ENCODE measurements at regions not wholly inside any gene's neighbourhood (a gene's known extent, or its start where the extent isn't known, plus 50 kb on each side); places are given as distances from the start of the nearest gene placed in this dataset.
A peak's percentile ranks its signal among the peaks of the same experiment; 100 is the strongest.

GRCh38 chr2:74756356-74756890 is 77.5 kb upstream of the HK2 start:
- peaks cover 23% of the 10 kb centered on the region for H3K9me3 Mint-ChIP-seq (ENCODE audit: low read depth)
- H3K36me3 Mint-ChIP-seq (ENCODE audit: low read depth), result peaks cover 11% of the 10 kb centered on the region
- no peak for TF ChIP-seq CTCF (IDR thresholded peaks at IDR 0.05)
- no peak overlapping the region for H3K27ac Mint-ChIP-seq (ENCODE audit: unreplicated experiment)
- DNase-seq (ENCODE audit: low spot score), result no peak
- no peaks in the 10 kb centered on the region for H3K27me3 Mint-ChIP-seq (ENCODE audit: low read depth)
- no peak overlapping the region for H3K4me3 Mint-ChIP-seq (ENCODE audit: unreplicated experiment)
- peaks cover 2% of the 10 kb centered on the region for H3K4me1 Mint-ChIP-seq (ENCODE audit: low read depth)

GRCh38 chr2:74759986-74760385 is 73.9 kb upstream of the HK2 start:
- Mint-ChIP-seq H3K9me3 (ENCODE audit: low read depth) (peaks cover 23% of the 10 kb centered on the region), H3K36me3 (ENCODE audit: low read depth) (peaks cover 11% of the 10 kb centered on the region), H3K4me3 (ENCODE audit: unreplicated experiment) (no peak overlapping the region), H3K27ac (ENCODE audit: unreplicated experiment) (no peak overlapping the region), H3K4me1 (ENCODE audit: low read depth) (peaks cover 19% of the 10 kb centered on the region), H3K27me3 (ENCODE audit: low read depth) (no peaks in the 10 kb centered on the region)
- no peak for DNase-seq (ENCODE audit: low spot score)
- no peak for TF ChIP-seq CTCF (IDR thresholded peaks at IDR 0.05)

DNA sequence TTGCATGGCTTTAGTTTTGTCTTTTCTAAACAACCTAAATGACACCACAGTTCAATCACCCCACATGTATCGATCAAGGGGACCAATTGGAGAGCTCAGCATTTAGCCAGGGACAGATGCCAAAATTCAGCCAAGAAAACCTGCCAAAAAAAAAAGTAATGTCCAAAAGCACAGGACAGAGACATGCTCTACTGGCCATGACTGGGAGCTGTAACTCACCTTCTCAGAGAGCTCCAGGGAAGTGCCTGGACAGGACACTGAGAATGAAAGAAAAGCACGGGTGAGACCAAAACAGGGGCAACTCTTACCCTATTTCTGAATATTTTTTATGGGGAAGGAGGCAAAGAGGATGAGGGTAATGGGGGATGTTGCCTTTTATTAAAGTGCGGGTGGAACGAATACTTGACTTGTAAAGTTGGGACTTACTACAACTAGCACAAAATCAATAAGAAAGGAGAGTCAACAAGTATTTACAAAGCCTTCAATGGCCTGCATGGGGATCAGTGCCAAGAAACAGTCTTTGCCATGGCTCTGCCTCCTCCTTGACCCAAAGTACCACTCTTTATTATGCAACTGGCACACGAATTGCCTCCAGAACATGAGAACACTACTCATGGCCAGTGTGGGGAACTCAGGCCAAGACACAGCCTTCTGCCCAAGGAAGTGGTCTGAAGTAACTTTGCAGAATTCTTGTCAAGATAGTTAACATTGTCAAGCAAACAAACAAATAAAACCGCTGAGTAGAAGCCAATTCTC is 72.9 kb upstream of the HK2 start:
- no peak for TF ChIP-seq CTCF (IDR thresholded peaks at IDR 0.05)
- H3K9me3 Mint-ChIP-seq (ENCODE audit: low read depth), result peaks cover 17% of the 10 kb centered on the region
- no peak overlapping the region for H3K4me3 Mint-ChIP-seq (ENCODE audit: unreplicated experiment)
- H3K4me1 Mint-ChIP-seq (ENCODE audit: low read depth), result peaks cover 23% of the 10 kb centered on the region
- H3K27me3 Mint-ChIP-seq (ENCODE audit: low read depth), result no peaks in the 10 kb centered on the region
- no peak for DNase-seq (ENCODE audit: low spot score)
- H3K27ac Mint-ChIP-seq (ENCODE audit: unreplicated experiment), result no peak overlapping the region
- peaks cover 6% of the 10 kb centered on the region for H3K36me3 Mint-ChIP-seq (ENCODE audit: low read depth)

DNA sequence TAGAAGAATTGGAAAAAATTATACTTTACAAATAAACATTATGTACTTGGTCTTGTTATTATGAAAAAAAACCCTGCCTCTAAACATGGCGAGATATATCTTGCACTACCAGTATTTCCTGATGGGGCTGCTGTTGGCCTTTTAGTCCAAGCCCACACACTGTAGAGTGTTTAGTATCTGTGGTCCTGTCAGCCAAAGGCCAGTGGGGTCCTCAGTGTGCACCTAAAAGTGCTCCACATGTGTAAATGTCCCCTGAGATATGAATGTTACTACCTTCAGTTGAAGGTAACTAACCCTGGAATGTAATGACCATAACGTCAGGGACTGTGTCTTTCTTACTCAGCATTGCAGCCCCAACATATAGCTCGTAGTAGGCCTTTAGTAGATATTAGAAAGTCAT is 71.1 kb upstream of the HK2 start:
- Mint-ChIP-seq H3K4me1 (ENCODE audit: low read depth) (peaks cover 32% of the 10 kb centered on the region), H3K9me3 (ENCODE audit: low read depth) (peaks cover 12% of the 10 kb centered on the region), H3K4me3 (ENCODE audit: unreplicated experiment) (no peak overlapping the region), H3K36me3 (ENCODE audit: low read depth) (peaks cover 2% of the 10 kb centered on the region), H3K27me3 (ENCODE audit: low read depth) (no peaks in the 10 kb centered on the region), H3K27ac (ENCODE audit: unreplicated experiment) (no peak overlapping the region)
- no peak for DNase-seq (ENCODE audit: low spot score)
- peak; percentile 42 for TF ChIP-seq CTCF (IDR thresholded peaks at IDR 0.05)

GRCh38 chr2:74763962-74764428 is 69.9 kb upstream of the HK2 start:
- H3K4me1 Mint-ChIP-seq (ENCODE audit: low read depth), result peaks cover 44% of the 10 kb centered on the region
- H3K4me3 Mint-ChIP-seq (ENCODE audit: unreplicated experiment), result no peak overlapping the region
- H3K36me3 Mint-ChIP-seq (ENCODE audit: low read depth), result no peaks in the 10 kb centered on the region
- TF ChIP-seq CTCF (IDR thresholded peaks at IDR 0.05), result no peak
- H3K27me3 Mint-ChIP-seq (ENCODE audit: low read depth), result no peaks in the 10 kb centered on the region
- no peak overlapping the region for H3K27ac Mint-ChIP-seq (ENCODE audit: unreplicated experiment)
- no peak for DNase-seq (ENCODE audit: low spot score)
- peaks cover 4% of the 10 kb centered on the region for H3K9me3 Mint-ChIP-seq (ENCODE audit: low read depth)

Measured in chondrocyte (in vitro differentiated cells).